B cell (primary cell): ENCODE measurements at regions not wholly inside any gene's neighbourhood (a gene's known extent, or its start where the extent isn't known, plus 50 kb on each side); places are given as distances from the start of the nearest gene placed in this dataset.

Experiments
- EZH2 ChIP-seq: IDR thresholded peaks from 2 replicates; pipeline ENCODE4 v1.6.1; 2012; ENCODE audit warnings: borderline replicate concordance, low read depth, mild to moderate bottlenecking, moderate library complexity, low read length; ENCODE audit not compliant: insufficient read depth, poor library complexity, severe bottlenecking
- TF ChIP-seq, protein P1 (sequence below): fragments of 200-600 bp; IDR thresholded peaks from one replicate; pipeline ENCODE4 v1.8.0; 2022; ENCODE audit warnings: antibody characterized with exemption, mild to moderate bottlenecking

DNA sequence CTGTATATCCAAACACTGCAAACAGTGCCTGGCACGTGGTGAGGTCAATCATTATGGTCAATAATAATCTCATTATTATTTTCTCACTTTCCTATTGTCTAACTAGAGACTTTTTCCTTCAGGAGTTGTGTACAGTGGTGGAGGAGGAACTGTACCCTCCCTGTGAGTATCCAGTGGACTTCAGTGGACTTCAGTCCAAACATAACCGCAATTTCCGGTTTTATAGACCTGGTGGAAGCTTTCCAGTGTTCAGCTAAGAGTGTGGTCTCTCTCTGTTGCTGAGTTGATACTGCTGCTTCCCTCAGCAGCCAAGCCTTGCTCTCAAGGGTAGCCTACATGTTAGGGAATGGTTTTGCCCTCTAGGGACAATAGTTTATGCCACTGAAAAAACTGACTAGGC, 447.1 kb downstream of the TMEM182 start:
- TF ChIP-seq, protein P1, sequence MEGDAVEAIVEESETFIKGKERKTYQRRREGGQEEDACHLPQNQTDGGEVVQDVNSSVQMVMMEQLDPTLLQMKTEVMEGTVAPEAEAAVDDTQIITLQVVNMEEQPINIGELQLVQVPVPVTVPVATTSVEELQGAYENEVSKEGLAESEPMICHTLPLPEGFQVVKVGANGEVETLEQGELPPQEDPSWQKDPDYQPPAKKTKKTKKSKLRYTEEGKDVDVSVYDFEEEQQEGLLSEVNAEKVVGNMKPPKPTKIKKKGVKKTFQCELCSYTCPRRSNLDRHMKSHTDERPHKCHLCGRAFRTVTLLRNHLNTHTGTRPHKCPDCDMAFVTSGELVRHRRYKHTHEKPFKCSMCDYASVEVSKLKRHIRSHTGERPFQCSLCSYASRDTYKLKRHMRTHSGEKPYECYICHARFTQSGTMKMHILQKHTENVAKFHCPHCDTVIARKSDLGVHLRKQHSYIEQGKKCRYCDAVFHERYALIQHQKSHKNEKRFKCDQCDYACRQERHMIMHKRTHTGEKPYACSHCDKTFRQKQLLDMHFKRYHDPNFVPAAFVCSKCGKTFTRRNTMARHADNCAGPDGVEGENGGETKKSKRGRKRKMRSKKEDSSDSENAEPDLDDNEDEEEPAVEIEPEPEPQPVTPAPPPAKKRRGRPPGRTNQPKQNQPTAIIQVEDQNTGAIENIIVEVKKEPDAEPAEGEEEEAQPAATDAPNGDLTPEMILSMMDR: no peak
- TF ChIP-seq EZH2: no peak
